MM.1S (cell line): ENCODE measurements at regions not wholly inside any gene's neighbourhood (a gene's known extent, or its start where the extent isn't known, plus 50 kb on each side); places are given as distances from the start of the nearest gene placed in this dataset.

Experiments
- EZH2 ChIP-seq: fragments of 300-600 bp; sonication (generic); optimal IDR thresholded peaks from 2 replicates; pipeline ENCODE3; 2017; ENCODE audit warnings: low read depth, mild to moderate bottlenecking, antibody characterized with exemption, low read length, mixed read lengths
- TF ChIP-seq, protein P1 (sequence below): fragments of 300-600 bp; sonication (generic); IDR thresholded peaks from 2 replicates; pipeline ENCODE4 v1.5.1; 2016; ENCODE audit warnings: antibody characterized with exemption, low read length, mixed read lengths

- TF ChIP-seq, protein P1, sequence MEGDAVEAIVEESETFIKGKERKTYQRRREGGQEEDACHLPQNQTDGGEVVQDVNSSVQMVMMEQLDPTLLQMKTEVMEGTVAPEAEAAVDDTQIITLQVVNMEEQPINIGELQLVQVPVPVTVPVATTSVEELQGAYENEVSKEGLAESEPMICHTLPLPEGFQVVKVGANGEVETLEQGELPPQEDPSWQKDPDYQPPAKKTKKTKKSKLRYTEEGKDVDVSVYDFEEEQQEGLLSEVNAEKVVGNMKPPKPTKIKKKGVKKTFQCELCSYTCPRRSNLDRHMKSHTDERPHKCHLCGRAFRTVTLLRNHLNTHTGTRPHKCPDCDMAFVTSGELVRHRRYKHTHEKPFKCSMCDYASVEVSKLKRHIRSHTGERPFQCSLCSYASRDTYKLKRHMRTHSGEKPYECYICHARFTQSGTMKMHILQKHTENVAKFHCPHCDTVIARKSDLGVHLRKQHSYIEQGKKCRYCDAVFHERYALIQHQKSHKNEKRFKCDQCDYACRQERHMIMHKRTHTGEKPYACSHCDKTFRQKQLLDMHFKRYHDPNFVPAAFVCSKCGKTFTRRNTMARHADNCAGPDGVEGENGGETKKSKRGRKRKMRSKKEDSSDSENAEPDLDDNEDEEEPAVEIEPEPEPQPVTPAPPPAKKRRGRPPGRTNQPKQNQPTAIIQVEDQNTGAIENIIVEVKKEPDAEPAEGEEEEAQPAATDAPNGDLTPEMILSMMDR, result no peak
- no peak for TF ChIP-seq EZH2
Measured at GRCh38 chr3:162546910-162547309, 1050.3 kb downstream of the OTOL1 start.
